Suprapubic skin (tissue), 4 donors: ENCODE measurements at regions not wholly inside any gene's neighbourhood (a gene's known extent, or its start where the extent isn't known, plus 50 kb on each side); places are given as distances from the start of the nearest gene placed in this dataset.

Experiments used
- CTCF ChIP-seq, 2 donors: fragments of 200-600 bp in 1 of 2; fragments of 450-650 bp in 1 of 2; sonication (generic) in 1 of 2; IDR thresholded peaks; one replicate each; pipeline ENCODE4 v1.5.1; 2016 to 2019; ENCODE audit warnings: antibody characterized with exemption in 2 of 2, mild to moderate bottlenecking in 1 of 2, moderate library complexity in 1 of 2
- POLR2A ChIP-seq, 2 donors: fragments of 450-650 bp; IDR thresholded peaks; one replicate each; pipeline ENCODE4 v1.6.1; 2017; ENCODE audit warnings: antibody characterized with exemption in 2 of 2, mild to moderate bottlenecking in 2 of 2, moderate library complexity in 2 of 2
- POLR2AphosphoS5 ChIP-seq, 3 donors: sonication (generic); formaldehyde crosslinking; IDR thresholded peaks; one replicate each; pipeline ENCODE4 v1.6.1; 2017; ENCODE audit warnings: antibody characterized with exemption in 3 of 3

GRCh38 chr6:125499535-125499934 is 197.8 kb upstream of the HDDC2 start:
- TF ChIP-seq CTCF (IDR thresholded peaks at IDR 0.05) (no peak), POLR2A (IDR thresholded peaks at IDR 0.05) (no peak), POLR2AphosphoS5 (IDR thresholded peaks at IDR 0.05) (no peak)
